H1 (cell line): ENCODE measurements at regions not wholly inside any gene's neighbourhood (a gene's known extent, or its start where the extent isn't known, plus 50 kb on each side); places are given as distances from the start of the nearest gene placed in this dataset.

Experiments
- ASH2L ChIP-seq: fragments of 200-600, 300-600 bp; sonication (generic); IDR thresholded peaks from one replicate; pipeline ENCODE4 v1.7.1; 2017; ENCODE audit warnings: low read length
- BRCA1 ChIP-seq: IDR thresholded peaks from 2 replicates; pipeline ENCODE4 v1.6.1; 2012; ENCODE audit warnings: low read depth, low read length, improper control_type of control experiment
- CHD7 ChIP-seq: fragments of 300-600 bp; sonication (generic); IDR thresholded peaks from 2 replicates; pipeline ENCODE4 v1.7.1; 2012; ENCODE audit warnings: low read length, moderate library complexity, mild to moderate bottlenecking, inconsistent platforms; ENCODE audit not compliant: insufficient replicate concordance
- FOSL1 ChIP-seq: IDR thresholded peaks from 2 replicates; pipeline ENCODE4 v1.6.1; 2011; ENCODE audit warnings: mild to moderate bottlenecking, low read depth, low read length, moderate library complexity; ENCODE audit not compliant: insufficient read depth
- JUND ChIP-seq: IDR thresholded peaks from 2 replicates; pipeline ENCODE4 v1.6.1; 2011; ENCODE audit warnings: mild to moderate bottlenecking, improper control_type of control experiment, low read length
- KDM1A ChIP-seq: fragments of 200-600, 300-600 bp; sonication (generic); IDR thresholded peaks from 2 replicates; pipeline ENCODE4 v1.7.1; 2016; ENCODE audit warnings: mild to moderate bottlenecking, low read length, borderline replicate concordance
- KDM4A ChIP-seq: IDR thresholded peaks from one replicate; pipeline ENCODE4 v1.7.1; 2012; ENCODE audit warnings: low read depth, mild to moderate bottlenecking, moderate library complexity, low read length, inconsistent platforms; ENCODE audit not compliant: severe bottlenecking
- POLR2AphosphoS5 ChIP-seq: IDR thresholded peaks from 2 replicates; pipeline ENCODE4 v1.6.1; 2011; ENCODE audit warnings: low read depth, low read length
- TAF7 ChIP-seq: optimal IDR thresholded peaks from 2 replicates; pipeline ENCODE3; 2011; ENCODE audit warnings: low read depth, mild to moderate bottlenecking, inconsistent platforms, low read length, moderate library complexity, borderline replicate concordance
- ZNF274 ChIP-seq: IDR thresholded peaks from 2 replicates; pipeline ENCODE4 v1.7.0; 2012; ENCODE audit warnings: low read length, borderline replicate concordance; ENCODE audit errors: extremely low read depth

- no peak for TF ChIP-seq CHD7
- TF ChIP-seq KDM1A: peak; percentile 90
- TF ChIP-seq BRCA1: no peak
- no peak for TF ChIP-seq ASH2L
- TF ChIP-seq FOSL1: no peak
- TF ChIP-seq KDM4A: no peak
- no peak for TF ChIP-seq ZNF274
- no peak for TF ChIP-seq TAF7
- TF ChIP-seq JUND: no peak
- no peak for TF ChIP-seq POLR2AphosphoS5
These were observed 688.5 kb downstream of the MATN1 start (continued) for GRCh38 chr1:30034627-30035521.
